HL-60 (cell line): ENCODE measurements at regions not wholly inside any gene's neighbourhood (a gene's known extent, or its start where the extent isn't known, plus 50 kb on each side); places are given as distances from the start of the nearest gene placed in this dataset.

ENCODE experiments used
- CTCF ChIP-seq: IDR thresholded peaks from one replicate; pipeline ENCODE4 v1.5.1; 2011; ENCODE audit warnings: low read length, control low read depth, inconsistent platforms; ENCODE audit not compliant: insufficient read depth
- POLR2AphosphoS5 ChIP-seq: IDR thresholded peaks from 2 replicates; pipeline ENCODE4 v1.6.1; 2012; ENCODE audit warnings: low read depth

- TF ChIP-seq CTCF (no peak), POLR2AphosphoS5 (no peak)
These were observed 116.3 kb downstream of the SNX5 start for GRCh38 chr20:17852323-17852722.
